ENCODE measurements at regions not wholly inside any gene's neighbourhood (a gene's known extent, or its start where the extent isn't known, plus 50 kb on each side); places are given as distances from the start of the nearest gene placed in this dataset.
"Not testable (repeated sequence)": the region's sequence is repeated elsewhere in the genome, so short reads cannot be mapped to it uniquely, and the experiment has no call there.

- no CpG with 5 or more reads among the region's 2 CpGs for WGBS (ENCODE audit: extremely low coverage, insufficient read length, low lambda C conversion rate)
- no peaks in the 10 kb centered on the region for H4K20me1 ChIP-seq (ENCODE audit: control insufficient read depth, insufficient read depth, insufficient read length)
- no peak overlapping the region for H3K4ac ChIP-seq (ENCODE audit: low read depth, low read length)
- no peak overlapping the region for H2AK5ac ChIP-seq (ENCODE audit: insufficient read length, low read length)
- Mint-ChIP-seq H3K27ac (no peak overlapping the region), H3K36me3 (ENCODE audit: insufficient read depth in 1 of 3, low read depth in 3 of 3) (no peaks in the 10 kb centered on the region), H3K27me3 (ENCODE audit: low read depth) (no peaks in the 10 kb centered on the region), H3K9me3 (peaks cover 0 to under 1% of the 10 kb centered on the region in 2 experiments; a peak in 1 of 5 replicates), H3K4me1 (no peaks in the 10 kb centered on the region), H3K4me3 (no peak overlapping the region)
- H3K23ac ChIP-seq (ENCODE audit: insufficient read length, low read depth, low read length) = no peak overlapping the region
- H3K4me1 ChIP-seq (ENCODE audit: insufficient read depth, low read length) = no peaks in the 10 kb centered on the region
- no peak overlapping the region for H3K4me2 ChIP-seq (ENCODE audit: insufficient read depth, insufficient read length, low read length)
- H3K9me3 ChIP-seq (ENCODE audit: control insufficient read depth, low read depth, low read length) = no peaks in the 10 kb centered on the region
- DNase-seq = no peak
- H3K27ac ChIP-seq (ENCODE audit: insufficient read length, low read depth, low read length) = no peak overlapping the region
- no peak overlapping the region for H3K14ac ChIP-seq (ENCODE audit: insufficient read depth, low read length)
- no peaks in the 10 kb centered on the region for H3K27me3 ChIP-seq (ENCODE audit: insufficient read depth, low read length)
- no peak overlapping the region for H2AFZ ChIP-seq (ENCODE audit: low read length)
- no peak overlapping the region for H2BK20ac ChIP-seq (ENCODE audit: low read depth, low read length, poor library complexity, severe bottlenecking)
- H3T11ph ChIP-seq (ENCODE audit: low read length) = no peak overlapping the region
- H3K56ac ChIP-seq (ENCODE audit: insufficient read length, low read depth, low read length) = no peak overlapping the region
- no peak overlapping the region for H4K8ac ChIP-seq (replicated peaks; ENCODE audit: insufficient read length, low read depth, low read length)
- H2BK5ac ChIP-seq (ENCODE audit: insufficient read length, low read length) = no peak overlapping the region
- no peak overlapping the region for H3K9ac ChIP-seq (ENCODE audit: extremely low read depth, insufficient read length, low read length)
- H3K18ac ChIP-seq (ENCODE audit: insufficient read length, low read depth, low read length) = no peak overlapping the region
- H3K79me1 ChIP-seq (ENCODE audit: insufficient read depth, low read depth, low read length, poor library complexity, severe bottlenecking) = no peaks in the 10 kb centered on the region
- no peak overlapping the region for H4K91ac ChIP-seq (ENCODE audit: insufficient read length, low read depth, low read length)
- no peaks in the 10 kb centered on the region for H3K79me2 ChIP-seq (ENCODE audit: insufficient read depth, low read length)
- H4K5ac ChIP-seq (ENCODE audit: insufficient read length, low read depth, low read length) = no peak overlapping the region
- H2BK12ac ChIP-seq (ENCODE audit: insufficient read length, low read depth, low read length) = no peak overlapping the region
- H2BK15ac ChIP-seq (ENCODE audit: low read depth, low read length) = no peak overlapping the region
- no peaks in the 10 kb centered on the region for H3K23me2 ChIP-seq (ENCODE audit: insufficient read length, low read depth, low read length, poor library complexity, severe bottlenecking)
- TF ChIP-seq CTCF (conservative IDR thresholded peaks at IDR 0.05) = no peak
- no peak overlapping the region for H2BK120ac ChIP-seq (ENCODE audit: low read depth, low read length, poor library complexity, severe bottlenecking)
Observed at GRCh38 chr5:62762503-62762902, 183.9 kb downstream of the LRRC70 start.

GRCh38 chr5:62757686-62758085 is 179.1 kb downstream of the LRRC70 start:
- not testable (repeated sequence) for H3K4me1 ChIP-seq (ENCODE audit: insufficient read depth, low read length); H3K36me3 Mint-ChIP-seq (ENCODE audit: insufficient read depth in 1 of 3, low read depth in 3 of 3); H3K9ac ChIP-seq (ENCODE audit: extremely low read depth, insufficient read length, low read length); DNase-seq; H3K27me3 Mint-ChIP-seq (ENCODE audit: low read depth); H3K4me1 Mint-ChIP-seq; H2BK12ac ChIP-seq (ENCODE audit: insufficient read length, low read depth, low read length); H2BK5ac ChIP-seq (ENCODE audit: insufficient read length, low read length); H3K14ac ChIP-seq (ENCODE audit: insufficient read depth, low read length); H4K8ac ChIP-seq (replicated peaks; ENCODE audit: insufficient read length, low read depth, low read length); H3K18ac ChIP-seq (ENCODE audit: insufficient read length, low read depth, low read length); H3K79me2 ChIP-seq (ENCODE audit: insufficient read depth, low read length); H3K4ac ChIP-seq (ENCODE audit: low read depth, low read length); H3K4me3 Mint-ChIP-seq; H2AK5ac ChIP-seq (ENCODE audit: insufficient read length, low read length); H4K5ac ChIP-seq (ENCODE audit: insufficient read length, low read depth, low read length); H3K27ac ChIP-seq (ENCODE audit: insufficient read length, low read depth, low read length); H2BK20ac ChIP-seq (ENCODE audit: low read depth, low read length, poor library complexity, severe bottlenecking); H4K20me1 ChIP-seq (ENCODE audit: control insufficient read depth, insufficient read depth, insufficient read length); H3K4me2 ChIP-seq (ENCODE audit: insufficient read depth, insufficient read length, low read length); H3K79me1 ChIP-seq (ENCODE audit: insufficient read depth, low read depth, low read length, poor library complexity, severe bottlenecking); H2BK15ac ChIP-seq (ENCODE audit: low read depth, low read length); H3K23ac ChIP-seq (ENCODE audit: insufficient read length, low read depth, low read length); H3T11ph ChIP-seq (ENCODE audit: low read length); H3K23me2 ChIP-seq (ENCODE audit: insufficient read length, low read depth, low read length, poor library complexity, severe bottlenecking); H2BK120ac ChIP-seq (ENCODE audit: low read depth, low read length, poor library complexity, severe bottlenecking); H3K27ac Mint-ChIP-seq; H3K27me3 ChIP-seq (ENCODE audit: insufficient read depth, low read length); H3K56ac ChIP-seq (ENCODE audit: insufficient read length, low read depth, low read length); H4K91ac ChIP-seq (ENCODE audit: insufficient read length, low read depth, low read length); H2AFZ ChIP-seq (ENCODE audit: low read length); H3K9me3 ChIP-seq (ENCODE audit: control insufficient read depth, low read depth, low read length)
- peaks cover 7 to 16% of the 10 kb centered on the region in 2 experiments for H3K9me3 Mint-ChIP-seq
- no CpG with 5 or more reads among the region's 4 CpGs for WGBS (ENCODE audit: extremely low coverage, insufficient read length, low lambda C conversion rate)

All from H9 (cell line).